HFFc6 (cell line): ENCODE measurements at regions not wholly inside any gene's neighbourhood (a gene's known extent, or its start where the extent isn't known, plus 50 kb on each side); places are given as distances from the start of the nearest gene placed in this dataset.

ENCODE experiments used
- DNase-seq: peaks from one replicate; pipeline ENCODE4 v3.0.0-alpha.2; 2018
- H3K27ac Mint-ChIP-seq: 2 replicates; pipeline ENCODE4 v1.8.0; 2020; ENCODE audit warnings: mild to moderate bottlenecking, mixed read lengths
- H3K27me3 Mint-ChIP-seq: 2 replicates; pipeline ENCODE4 v1.8.0; 2021; ENCODE audit warnings: mild to moderate bottlenecking, moderate library complexity, mixed read lengths; ENCODE audit not compliant: insufficient read depth
- H3K36me3 Mint-ChIP-seq: 2 replicates; pipeline ENCODE4 v1.8.0; 2021; ENCODE audit warnings: low read depth, mixed read lengths
- H3K4me1 Mint-ChIP-seq: 2 replicates; pipeline ENCODE4 v1.8.0; 2020; ENCODE audit warnings: low read depth, mixed read lengths
- H3K4me3 Mint-ChIP-seq: 2 replicates; pipeline ENCODE4 v1.8.0; 2020; ENCODE audit warnings: mild to moderate bottlenecking, moderate library complexity, mixed read lengths
- H3K9me3 Mint-ChIP-seq: 2 replicates; pipeline ENCODE4 v1.8.0; 2020; ENCODE audit warnings: mild to moderate bottlenecking, mixed read lengths
- CTCF ChIP-seq: fragments of 200-600 bp; sonication (generic); IDR thresholded peaks from 2 replicates; pipeline ENCODE4 v1.5.0; 2021; ENCODE audit warnings: antibody characterized with exemption, mild to moderate bottlenecking

- Mint-ChIP-seq H3K36me3 (no peaks in the 10 kb centered on the region), H3K27ac (no peak overlapping the region), H3K4me3 (no peak overlapping the region), H3K9me3 (peaks cover 32% of the 10 kb centered on the region), H3K27me3 (no peaks in the 10 kb centered on the region; the same call in none of the 2 replicates), H3K4me1 (no peaks in the 10 kb centered on the region)
- DNase-seq, result no peak
- TF ChIP-seq CTCF, result no peak
Measured at GRCh38 chr5:130992095-130992494, 173.0 kb downstream of the HINT1 start.

- Mint-ChIP-seq H3K27me3 (no peaks in the 10 kb centered on the region; the same call in none of the 2 replicates), H3K4me1 (no peaks in the 10 kb centered on the region), H3K9me3 (peaks cover 12% of the 10 kb centered on the region), H3K4me3 (no peak overlapping the region), H3K27ac (no peak overlapping the region), H3K36me3 (no peaks in the 10 kb centered on the region)
- no peak for DNase-seq
- TF ChIP-seq CTCF, result no peak
Measured at GRCh38 chr5:130985776-130986175, 179.3 kb downstream of the HINT1 start.

- no peak for DNase-seq
- Mint-ChIP-seq H3K4me3 (no peak overlapping the region), H3K4me1 (no peaks in the 10 kb centered on the region), H3K36me3 (no peaks in the 10 kb centered on the region), H3K9me3 (peaks cover 12% of the 10 kb centered on the region), H3K27me3 (no peaks in the 10 kb centered on the region; the same call in 1 of the 2 replicates), H3K27ac (no peak overlapping the region)
- TF ChIP-seq CTCF, result no peak
Measured at GRCh38 chr5:130981663-130982062, 183.4 kb downstream of the HINT1 start.

GRCh38 chr5:130978475-130978874 is 186.6 kb downstream of the HINT1 start:
- Mint-ChIP-seq H3K27me3 (no peaks in the 10 kb centered on the region; the same call in 1 of the 2 replicates), H3K27ac (no peak overlapping the region), H3K4me1 (no peaks in the 10 kb centered on the region), H3K9me3 (peaks cover 20% of the 10 kb centered on the region), H3K4me3 (no peak overlapping the region), H3K36me3 (no peaks in the 10 kb centered on the region)
- DNase-seq, result no peak
- TF ChIP-seq CTCF, result no peak

GRCh38 chr5:130976493-130976892 is 188.6 kb downstream of the HINT1 start:
- H3K4me3 Mint-ChIP-seq, result no peak overlapping the region
- H3K4me1 Mint-ChIP-seq, result no peaks in the 10 kb centered on the region
- H3K27ac Mint-ChIP-seq, result no peak overlapping the region
- H3K9me3 Mint-ChIP-seq, result peaks cover 20% of the 10 kb centered on the region
- TF ChIP-seq CTCF, result no peak
- DNase-seq, result no peak
- H3K36me3 Mint-ChIP-seq, result no peaks in the 10 kb centered on the region
- H3K27me3 Mint-ChIP-seq, result no peaks in the 10 kb centered on the region; the same call in 1 of the 2 replicates

- Mint-ChIP-seq H3K27me3 (no peaks in the 10 kb centered on the region; the same call in 1 of the 2 replicates), H3K4me3 (no peak overlapping the region), H3K4me1 (no peaks in the 10 kb centered on the region), H3K27ac (no peak overlapping the region), H3K36me3 (no peaks in the 10 kb centered on the region), H3K9me3 (peaks cover 20% of the 10 kb centered on the region)
- no peak for DNase-seq
- no peak for TF ChIP-seq CTCF
Measured at GRCh38 chr5:130975847-130976246, 189.2 kb downstream of the HINT1 start.
